HG03342 (cell line): ENCODE measurements at regions not wholly inside any gene's neighbourhood (a gene's known extent, or its start where the extent isn't known, plus 50 kb on each side); places are given as distances from the start of the nearest gene placed in this dataset.
"Not testable (repeated sequence)": the region's sequence is repeated elsewhere in the genome, so short reads cannot be mapped to it uniquely, and the experiment has no call there.

Experiments
- ATAC-seq: cut with Tn5 transposase; IDR thresholded peaks from one replicate; pipeline ENCODE4 v1.9.1; 2021; ENCODE audit warnings: mild to moderate bottlenecking, moderate library complexity; ENCODE audit not compliant: unreplicated experiment

DNA sequence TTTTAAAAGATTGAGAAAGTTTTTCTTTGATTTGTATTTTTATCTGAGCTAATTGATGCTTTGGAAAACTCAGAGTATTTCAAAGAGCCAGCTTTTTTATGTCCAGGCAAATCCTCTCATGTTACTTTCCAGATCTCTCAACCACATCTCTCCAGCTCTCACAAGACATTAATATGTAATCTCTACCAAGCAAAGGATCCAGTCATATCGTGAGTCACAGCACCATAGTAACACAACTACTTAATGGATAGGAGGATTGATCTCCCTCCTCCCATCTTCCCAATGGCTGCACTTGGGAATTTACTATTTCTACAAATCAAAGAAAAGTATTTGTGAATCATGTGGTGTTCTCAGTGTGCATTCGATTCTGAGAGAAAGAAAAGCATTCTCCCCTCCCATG is 63.3 kb downstream of the POU4F1 start:
- ATAC-seq = no peak

DNA sequence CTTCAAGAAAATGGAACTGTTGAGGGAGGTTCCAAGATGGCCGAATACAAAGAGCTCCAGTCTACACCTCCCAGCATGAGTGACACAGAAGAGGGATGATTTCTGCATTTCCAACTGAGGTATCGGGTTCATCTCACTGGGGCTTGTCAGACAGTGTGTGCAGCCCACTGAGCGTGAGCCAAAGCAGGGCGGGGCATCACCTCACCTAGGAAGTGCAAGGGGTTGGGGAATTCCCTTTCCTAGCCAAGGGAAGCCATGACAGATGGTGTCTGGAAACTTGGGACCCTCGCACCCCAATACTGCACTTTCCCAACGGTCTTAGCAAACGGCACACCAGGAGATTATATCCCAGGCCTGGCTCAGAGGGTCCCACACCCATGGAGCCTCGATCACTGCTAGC is 77.3 kb downstream of the POU4F1 start:
- ATAC-seq = not testable (repeated sequence)

DNA sequence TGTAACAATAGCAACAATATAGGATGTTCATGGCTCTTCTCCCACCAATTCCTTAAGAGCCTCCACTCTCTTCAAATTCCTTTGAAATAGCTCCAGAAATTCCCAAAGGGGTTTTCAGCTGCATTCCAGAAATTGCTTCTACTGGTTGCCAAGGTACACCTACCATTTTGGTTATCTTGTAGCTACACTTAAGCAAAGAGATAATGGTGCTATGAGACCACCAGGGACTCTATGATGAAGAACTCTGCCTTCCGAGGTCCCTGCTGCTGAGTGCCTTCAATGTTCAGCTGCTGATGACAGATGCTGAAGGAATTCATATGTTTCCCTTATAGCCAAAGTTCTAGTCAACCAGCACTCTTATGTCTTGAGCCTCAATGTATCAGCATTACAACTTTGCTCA is 78.4 kb downstream of the POU4F1 start:
- no peak for ATAC-seq

DNA sequence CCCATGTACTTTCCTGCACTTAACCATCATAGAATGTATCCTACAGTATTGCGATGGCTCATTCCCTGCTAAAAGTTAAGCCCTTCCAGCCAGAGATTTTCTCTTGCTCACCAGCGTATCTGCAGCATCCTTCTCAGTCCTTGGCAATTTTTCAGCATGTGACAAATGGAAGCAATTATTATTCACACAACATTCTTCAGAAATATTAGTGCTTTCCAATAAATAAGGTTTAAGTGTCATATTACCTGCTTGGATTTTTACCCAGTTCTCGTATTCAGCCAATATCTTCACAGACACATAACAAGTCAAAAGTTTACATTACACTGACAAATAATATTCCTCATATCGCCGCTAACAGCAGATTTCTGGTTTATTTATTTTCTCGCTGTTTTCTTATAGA is 82.3 kb downstream of the POU4F1 start:
- ATAC-seq = no peak

DNA sequence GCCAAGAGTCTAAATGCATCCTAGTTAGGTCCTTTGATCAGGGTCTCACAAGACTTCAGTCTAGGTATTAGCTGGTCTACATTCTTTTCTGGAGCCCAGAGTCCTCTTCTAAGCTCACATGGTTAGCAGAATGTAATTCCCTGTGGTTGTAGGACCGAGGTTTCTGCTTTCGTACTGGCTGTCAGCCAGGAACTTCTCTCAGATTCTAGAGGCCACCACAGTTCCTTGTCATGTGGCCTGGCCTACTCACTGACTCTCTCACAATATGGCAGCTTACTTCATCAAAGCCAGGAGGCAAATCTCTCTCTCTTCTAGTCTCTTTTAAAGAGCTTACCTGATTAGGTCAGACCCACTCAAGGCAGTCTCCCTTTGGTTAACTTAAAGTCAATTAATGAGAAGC is 82.9 kb downstream of the POU4F1 start:
- no peak for ATAC-seq

DNA sequence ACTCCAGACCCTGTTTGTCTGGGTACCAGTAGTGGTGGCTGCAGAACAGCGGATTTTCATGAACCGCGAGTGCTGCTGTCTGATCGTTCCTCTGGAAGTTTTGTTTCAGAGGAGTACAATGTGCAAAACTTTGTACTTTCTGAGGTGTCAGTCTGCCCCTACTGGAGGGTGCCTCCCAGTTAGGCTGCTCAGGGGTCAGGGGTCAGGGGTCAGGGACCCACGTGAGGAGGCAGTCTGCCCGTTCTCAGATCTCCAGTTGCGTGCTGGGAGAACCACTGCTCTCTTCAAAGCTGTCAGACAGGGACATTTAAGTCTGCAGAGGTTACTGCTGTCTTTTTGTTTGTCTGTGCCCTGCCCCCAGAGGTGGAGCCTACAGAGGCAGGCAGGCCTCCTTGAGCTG is 84.9 kb downstream of the POU4F1 start:
- not testable (repeated sequence) for ATAC-seq

DNA sequence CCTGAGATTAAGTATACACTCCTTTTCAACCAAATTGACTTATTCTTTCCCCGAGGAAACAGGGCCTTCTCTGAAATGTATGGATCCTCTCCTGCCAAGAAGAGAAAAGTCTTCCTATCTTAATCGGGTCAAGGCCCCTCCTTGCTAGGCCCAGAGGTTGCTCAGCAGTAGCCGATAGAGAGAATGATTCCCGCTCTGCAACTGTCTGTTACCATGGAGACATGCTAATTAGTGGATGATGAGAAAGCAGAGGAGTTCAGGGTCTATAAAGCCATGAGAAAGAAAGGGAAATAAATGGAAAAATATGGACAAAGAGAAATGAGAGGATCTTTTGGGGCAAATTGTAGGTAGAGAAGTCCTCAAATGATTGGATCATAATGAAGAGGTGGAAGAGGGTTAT is 103.5 kb downstream of the POU4F1 start:
- no peak for ATAC-seq

DNA sequence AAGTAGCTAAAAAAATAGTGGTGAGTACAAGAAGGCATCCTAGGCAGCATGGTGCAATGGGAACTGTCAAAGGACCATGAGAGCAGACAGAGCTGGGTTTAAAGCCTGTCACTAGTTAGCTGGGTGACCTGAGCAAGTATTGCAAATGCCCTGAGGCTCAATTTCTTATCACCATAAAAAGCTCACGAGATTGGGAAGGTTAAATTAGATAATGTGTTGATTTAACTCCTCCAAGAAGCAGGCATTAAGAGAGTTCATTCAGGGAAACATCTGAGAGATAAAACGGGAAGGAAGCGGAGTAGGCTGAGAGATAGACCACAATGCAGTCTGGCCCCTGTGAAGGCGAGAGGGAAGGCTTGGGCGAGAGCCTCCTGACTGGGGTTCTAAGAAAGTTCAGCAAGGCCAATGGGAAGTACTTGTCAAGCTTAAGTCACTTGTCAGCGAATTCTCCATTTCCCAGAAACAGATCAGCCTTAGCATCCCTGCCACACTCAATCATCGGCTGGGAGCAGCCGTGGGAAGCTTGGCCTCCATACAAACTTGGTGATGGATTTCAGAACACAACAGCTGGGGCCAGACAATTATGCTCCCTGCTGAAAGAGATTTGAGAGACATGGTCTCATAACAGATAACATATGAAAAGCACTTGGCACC is 105.5 kb downstream of the POU4F1 start:
- no peak for ATAC-seq

DNA sequence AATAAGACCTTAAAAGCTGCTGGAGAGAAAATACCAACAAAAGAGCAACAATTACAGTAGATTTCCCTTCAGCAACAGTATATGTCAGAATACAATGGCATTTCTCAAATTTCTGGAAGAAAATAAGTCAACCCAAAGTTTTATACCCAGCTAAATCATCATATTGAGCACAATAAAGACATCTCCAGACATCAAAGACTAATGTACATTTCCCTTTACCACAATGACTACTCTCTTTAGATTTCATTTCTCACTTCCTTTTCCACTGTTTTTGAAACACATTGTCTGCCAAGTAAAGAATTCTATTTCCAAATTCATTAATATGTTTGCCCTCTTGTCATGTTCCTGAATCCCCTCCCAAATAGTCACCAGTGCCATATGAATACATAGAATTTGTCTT is 111.4 kb downstream of the POU4F1 start:
- ATAC-seq = no peak

DNA sequence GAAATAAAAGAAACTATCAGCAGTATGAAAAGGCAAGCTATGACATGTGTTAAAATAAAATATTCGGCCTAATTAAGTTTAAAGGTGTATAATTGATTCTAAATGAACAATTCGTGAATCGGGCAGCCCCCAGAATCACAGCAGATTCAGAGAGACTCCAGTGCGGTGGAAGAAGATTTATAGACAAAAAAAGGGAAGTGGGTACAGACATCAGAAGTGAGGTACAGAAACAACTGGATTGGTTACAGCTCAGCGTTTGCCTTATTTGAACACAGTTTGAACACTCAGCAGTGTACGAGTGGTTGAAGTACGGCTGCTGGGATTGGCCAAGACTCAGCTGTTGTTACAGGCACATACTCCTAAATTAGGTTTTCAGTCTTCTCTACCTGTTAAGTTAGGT is 113.1 kb downstream of the POU4F1 start:
- not testable (repeated sequence) for ATAC-seq

DNA sequence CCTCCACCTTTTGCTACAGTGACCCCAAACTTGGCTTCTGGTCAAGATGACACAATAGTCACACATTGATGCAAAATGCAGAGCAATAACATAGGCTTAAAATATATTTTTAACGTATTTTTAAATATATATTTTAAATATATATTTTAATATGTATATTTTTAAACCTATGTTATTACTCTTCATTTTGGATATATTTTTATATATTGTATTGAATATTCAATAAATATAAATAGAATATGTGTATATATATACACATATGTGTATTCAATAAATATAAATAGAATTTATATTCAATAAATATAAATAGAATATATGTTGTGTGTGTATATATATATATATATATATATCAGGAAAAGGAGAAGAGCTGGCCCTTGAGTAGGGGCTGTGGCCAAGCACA is 115.6 kb downstream of the POU4F1 start:
- no peak for ATAC-seq

DNA sequence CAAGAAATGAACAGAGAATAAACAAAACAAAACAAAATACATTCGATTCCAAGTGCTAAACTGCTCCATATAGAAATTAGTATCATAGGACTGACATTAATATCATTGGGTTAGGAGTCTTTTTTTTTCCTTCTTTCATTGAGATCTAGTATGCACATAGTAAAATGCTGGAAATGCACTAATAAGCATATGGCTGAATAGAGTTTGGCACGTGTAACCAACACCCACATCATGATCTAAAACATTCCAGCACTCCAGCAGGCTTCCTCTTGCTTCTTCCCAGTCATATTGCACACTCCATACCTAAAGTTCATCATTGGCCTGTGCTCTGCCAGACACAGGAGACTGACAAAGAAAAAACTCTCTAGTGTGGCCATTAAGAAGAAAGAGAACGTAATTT is 117.5 kb downstream of the POU4F1 start:
- no peak for ATAC-seq

DNA sequence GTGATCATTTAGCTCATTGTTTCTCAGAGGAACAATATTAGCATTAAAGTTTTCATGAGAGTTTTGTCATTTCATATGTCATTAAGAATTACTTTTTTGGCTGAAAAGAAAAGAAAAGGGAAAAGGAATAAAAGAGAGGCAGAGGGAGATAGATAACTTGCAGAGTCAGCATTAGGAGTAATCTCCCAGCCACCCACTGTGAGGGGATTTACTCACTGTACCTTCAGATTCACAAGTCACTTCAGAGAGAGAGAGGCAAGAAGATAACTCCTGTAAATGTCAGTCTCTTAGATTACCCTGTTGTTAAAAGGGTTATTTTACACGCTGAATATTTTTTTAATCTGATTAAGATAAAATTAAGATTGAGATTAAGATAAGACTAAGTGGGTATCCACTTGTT is 125.2 kb downstream of the POU4F1 start:
- no peak for ATAC-seq

DNA sequence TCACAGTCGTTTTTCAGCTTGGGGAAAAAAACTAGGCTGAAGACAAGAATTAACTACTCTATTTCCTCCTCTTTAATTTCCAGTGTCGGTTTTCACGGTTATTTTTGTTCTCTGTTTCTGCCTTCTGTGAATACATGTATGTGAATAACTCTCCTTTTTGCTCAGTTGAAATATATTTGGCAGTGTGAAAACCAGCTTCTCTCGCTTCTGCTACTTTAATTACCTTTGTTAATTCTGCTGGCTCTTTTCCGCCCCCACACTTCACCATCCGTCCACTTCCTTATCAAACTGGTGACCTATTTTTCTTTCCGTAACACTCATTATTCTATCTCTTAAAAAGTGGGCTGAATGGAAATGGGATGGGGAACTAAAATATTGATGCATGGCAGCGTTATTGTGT is 126.4 kb downstream of the POU4F1 start:
- ATAC-seq = no peak

DNA sequence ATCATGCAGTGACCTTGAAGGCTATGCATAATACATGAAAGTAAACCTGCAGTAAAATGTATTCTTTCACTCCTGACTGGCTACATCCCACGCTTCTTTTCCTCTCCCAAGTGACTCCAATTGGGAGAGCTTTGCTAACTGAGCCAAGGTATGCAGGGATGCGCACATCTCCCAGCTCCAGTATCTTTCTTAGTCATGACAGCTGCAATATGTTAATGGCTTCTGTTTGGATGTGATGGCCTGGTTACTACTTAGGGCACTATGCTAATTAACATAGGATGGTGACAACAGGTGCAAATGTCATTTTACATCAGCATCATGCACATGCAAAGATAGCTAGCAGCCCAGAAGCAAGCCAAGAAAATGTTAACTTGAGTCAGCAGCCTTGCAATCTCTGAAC is 134.7 kb downstream of the POU4F1 start:
- ATAC-seq = no peak

DNA sequence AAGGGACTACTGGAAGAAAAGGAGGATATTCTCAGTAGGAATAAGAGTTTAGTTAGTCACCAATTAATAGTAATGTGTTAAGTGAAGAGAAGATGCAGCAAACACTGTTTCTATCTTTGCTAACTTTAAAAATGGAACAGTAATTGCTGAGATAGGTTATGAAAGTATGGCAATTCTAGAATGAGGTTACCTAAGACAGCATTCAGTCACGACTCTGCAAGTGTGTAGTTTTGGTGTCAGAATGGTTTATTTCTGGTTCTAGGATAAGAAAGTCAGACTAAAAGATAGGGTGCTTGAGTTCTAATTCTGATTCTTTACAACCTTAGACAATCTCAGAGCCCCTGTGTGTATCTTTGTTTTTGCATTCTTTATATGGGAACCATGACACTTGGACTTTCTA is 138.1 kb downstream of the POU4F1 start:
- ATAC-seq = no peak

DNA sequence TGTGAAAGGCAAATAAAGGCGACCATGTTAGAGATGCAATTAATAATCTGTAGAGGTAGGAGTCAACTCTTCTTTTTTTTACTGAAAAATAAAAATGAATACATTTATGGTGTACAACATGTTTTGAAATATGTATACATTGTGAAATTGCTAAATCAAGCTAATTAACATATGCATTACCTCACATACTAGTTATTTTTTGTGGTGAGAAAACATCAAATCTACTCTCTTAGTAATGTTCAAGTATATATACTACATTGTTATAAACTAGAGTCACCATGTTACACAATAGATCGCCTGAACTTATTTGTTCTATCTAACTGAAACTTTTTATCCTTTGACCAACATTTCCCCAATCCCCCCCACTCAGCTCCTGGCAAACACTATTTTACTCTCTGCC is 143.2 kb downstream of the POU4F1 start:
- no peak for ATAC-seq

DNA sequence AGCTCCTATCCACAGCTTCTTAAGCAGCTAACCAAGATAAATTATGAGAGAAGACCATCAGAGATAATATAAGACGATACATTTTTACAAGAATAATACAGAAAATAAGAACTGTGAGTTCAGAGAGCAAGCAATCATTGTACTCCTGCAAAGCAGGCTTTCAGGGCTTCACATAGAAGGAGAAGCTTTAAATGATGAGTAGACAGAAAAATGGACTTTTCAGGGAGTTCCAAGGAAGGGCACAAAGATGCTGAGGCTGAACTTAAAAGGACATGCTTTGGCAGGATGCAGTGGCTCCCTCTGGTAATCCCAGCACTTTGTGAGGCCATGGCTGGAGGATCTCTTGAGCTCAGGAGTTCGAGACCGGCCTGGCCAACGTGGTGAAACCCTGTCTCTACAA is 159.5 kb downstream of the POU4F1 start:
- ATAC-seq = no peak

DNA sequence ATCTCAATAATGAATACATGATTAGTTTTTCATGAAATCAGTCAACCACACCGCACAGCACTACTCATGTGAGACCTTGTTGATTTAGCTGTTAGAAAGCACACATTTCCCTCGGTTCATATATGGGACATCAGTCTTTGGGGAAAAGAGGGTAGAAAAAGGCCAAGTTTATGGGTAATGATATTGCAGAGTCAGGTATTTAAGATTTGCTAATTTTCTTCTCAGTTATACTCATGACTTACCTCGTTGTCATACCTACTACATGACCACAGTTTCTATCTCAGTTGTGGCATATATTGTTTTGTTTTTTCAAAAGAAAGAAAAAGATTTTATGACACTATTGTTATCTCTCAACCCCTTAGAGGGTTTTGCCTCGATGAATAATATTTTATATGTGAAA is 165.6 kb downstream of the POU4F1 start:
- no peak for ATAC-seq

DNA sequence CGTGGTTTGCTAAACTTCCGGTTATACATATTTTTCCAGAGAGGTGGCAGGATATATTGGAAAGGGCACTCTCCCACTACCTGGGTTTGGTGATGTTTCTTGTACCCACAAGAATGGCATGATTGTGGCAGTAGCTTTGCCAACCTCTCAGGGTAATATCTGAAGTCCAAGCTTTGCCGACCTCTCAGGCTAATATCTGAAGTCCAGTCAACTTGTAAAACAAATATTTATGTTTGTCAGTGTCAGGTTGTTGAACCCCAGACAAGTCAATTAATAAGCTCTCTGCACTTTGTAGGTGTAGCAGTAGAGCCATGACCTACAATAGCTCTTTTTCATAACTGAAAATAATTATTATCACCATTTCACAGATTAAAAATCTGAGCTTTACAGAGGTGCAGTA is 167.0 kb downstream of the POU4F1 start:
- ATAC-seq = no peak

DNA sequence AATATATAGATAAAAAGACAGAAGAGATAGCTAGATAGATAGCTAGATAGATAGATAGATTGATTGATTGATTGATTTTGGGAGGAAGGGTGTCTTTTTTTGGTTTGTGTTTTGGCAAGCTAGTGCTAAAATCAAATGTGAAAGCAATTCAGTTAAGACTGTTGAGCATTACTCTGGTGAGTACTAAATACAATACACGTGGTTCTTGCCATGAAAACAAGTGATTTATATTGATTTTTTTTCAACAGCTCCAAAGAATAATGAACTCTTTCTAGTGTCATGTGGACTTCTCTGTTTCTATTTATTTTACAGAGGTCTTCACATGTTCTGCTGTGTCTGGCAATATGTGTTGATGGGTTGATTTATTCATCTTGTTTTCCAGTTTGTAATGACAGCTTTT is 172.0 kb downstream of the POU4F1 start:
- ATAC-seq = no peak

DNA sequence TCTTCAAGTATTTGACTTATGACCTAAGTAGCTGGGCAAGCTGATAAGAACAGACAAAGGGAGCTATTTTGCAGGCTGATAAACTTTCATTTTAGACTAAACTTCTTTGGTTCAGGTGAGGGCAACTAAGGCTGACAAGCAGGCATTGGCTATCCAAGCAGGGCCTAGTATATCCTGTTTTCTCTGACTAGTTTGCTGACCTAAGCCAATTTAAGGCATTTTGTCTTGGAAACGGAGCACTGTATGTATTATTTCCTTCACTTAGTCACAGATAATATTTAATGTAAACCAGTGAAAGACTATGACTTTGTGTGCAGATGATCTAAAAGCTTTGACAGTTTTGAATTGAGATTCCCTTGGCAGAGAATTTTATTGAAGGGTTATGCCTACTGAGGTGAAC is 172.5 kb downstream of the POU4F1 start:
- ATAC-seq = no peak

DNA sequence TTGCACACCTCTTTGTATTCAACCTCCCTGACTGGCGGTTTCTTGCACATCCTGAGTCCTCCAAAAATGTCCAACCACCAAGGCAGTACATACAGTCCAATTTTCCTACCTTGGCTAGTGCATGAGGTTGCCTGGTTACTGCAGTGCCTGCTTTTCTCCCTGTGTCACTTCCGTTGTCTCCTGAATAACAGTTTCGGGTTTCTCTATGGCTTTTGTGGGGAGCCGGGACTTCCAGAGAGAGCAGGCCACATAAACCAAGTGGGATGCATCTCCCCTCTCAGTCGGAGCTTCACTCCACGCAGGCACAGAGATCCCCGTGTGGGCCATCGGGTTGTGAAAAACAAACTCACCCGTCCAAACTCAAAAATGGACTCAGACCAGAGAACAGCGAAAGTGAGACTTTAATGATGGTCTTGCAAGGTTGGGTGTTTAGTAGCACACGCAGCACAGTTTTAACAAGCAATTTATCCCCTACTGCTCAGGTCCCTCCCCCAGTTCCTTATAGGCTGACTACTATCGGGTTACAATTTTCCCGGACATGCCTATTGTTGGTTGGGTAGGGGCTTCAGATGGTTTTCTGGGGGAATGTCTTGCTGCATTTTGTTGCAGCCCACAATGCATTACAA is 173.1 kb downstream of the POU4F1 start:
- ATAC-seq = no peak
